ENCODE measurements at regions not wholly inside any gene's neighbourhood (a gene's known extent, or its start where the extent isn't known, plus 50 kb on each side); places are given as distances from the start of the nearest gene placed in this dataset.

GRCh38 chr18:60010513-60010912 lies 110.7 kb downstream of the PMAIP1 start (continued):
- TF ChIP-seq CHD7 (IDR thresholded peaks at IDR 0.05; ENCODE audit: insufficient replicate concordance, low read length) (no peak), NRF1 (IDR thresholded peaks at IDR 0.05; ENCODE audit: low read depth, low read length) (no peak), EGR1 (IDR thresholded peaks at IDR 0.05; ENCODE audit: borderline replicate concordance, low read depth, low read length) (no peak)

Data from H1 (cell line).